Activated naive CD4-positive, alpha-beta T cell treated with anti-CD3 and anti-CD28 coated beads, Interleukin-2, amount 50 U/mL, for 16 hours (primary cell): ENCODE measurements at regions not wholly inside any gene's neighbourhood (a gene's known extent, or its start where the extent isn't known, plus 50 kb on each side); places are given as distances from the start of the nearest gene placed in this dataset.
"Not testable (repeated sequence)": the region's sequence is repeated elsewhere in the genome, so short reads cannot be mapped to it uniquely, and the experiment has no call there.

Source experiments
- DNase-seq: peaks from one replicate; pipeline ENCODE4 v3.0.0-alpha.2; 2020

DNA sequence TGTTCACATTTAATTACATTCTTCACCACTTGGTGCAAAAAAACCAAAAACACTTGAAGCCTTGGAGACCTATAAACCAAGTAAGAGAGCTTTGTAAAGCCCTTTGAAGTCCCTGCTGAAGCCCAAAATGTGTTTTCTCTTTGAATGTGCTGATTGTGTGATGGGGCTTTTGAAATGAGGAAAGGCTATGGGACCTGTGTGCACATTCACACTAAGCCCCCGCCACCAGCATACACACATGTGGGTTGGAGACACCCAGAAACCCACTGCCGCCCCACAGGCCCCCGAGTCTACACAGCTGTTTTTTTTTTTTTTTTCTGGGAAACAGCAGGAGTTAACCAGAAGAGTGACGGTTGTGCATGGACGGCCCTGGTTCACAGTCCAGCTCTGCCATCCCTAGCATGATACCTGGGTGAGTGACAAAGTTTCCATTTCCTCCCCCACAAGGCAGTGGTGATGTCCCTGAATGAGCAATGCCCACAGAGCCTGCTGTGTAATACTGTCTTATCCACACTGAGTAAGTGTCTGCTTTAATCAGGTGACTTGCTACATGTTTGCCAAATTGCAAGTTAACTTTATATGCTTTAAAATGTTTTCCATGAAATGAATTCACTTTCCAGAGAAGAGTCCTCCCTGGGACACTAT lies 154.6 kb upstream of the GDF10 start:
- no peak for DNase-seq

DNA sequence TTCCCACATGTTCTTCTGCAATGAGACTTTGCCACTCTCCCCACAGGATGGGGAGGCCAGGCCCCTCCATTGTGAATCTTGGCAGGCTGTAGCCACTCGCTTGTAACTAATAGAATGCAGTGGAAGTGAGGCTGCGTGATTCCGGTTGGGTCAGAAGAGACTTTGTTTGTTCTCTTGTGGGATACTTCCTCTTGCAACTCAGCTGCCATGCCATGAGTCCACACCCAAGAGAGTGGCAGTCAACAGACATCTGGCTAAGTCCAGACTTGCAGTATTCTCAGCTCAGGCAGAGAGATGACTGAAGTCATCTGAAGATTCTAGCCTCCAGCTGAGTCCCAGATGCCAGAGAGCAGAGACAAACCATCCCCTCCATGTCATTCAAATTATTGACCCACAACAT lies 153.4 kb upstream of the GDF10 start:
- DNase-seq, result no peak

GRCh38 chr10:47147186-47147585 lies 152.8 kb upstream of the GDF10 start:
- no peak for DNase-seq

DNA sequence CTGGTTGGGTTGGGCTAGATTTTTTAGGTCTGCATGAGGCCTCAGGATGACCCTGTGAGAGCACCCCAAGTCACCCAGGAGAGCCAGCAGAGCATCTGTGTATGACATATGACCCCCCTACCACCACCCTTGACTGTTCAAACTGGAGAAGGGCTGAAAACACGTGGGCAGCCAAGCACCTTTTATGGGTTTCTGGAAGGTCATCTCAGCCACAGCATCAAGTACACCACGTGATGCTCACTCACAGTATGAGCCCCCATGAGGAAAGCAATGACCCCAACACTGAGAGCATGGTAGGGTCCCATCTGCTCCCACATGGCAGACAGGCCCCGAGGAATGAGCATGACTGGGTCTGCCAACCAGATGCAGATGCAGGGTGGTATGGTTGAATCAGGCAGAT lies 149.4 kb upstream of the GDF10 start:
- no peak for DNase-seq

DNA sequence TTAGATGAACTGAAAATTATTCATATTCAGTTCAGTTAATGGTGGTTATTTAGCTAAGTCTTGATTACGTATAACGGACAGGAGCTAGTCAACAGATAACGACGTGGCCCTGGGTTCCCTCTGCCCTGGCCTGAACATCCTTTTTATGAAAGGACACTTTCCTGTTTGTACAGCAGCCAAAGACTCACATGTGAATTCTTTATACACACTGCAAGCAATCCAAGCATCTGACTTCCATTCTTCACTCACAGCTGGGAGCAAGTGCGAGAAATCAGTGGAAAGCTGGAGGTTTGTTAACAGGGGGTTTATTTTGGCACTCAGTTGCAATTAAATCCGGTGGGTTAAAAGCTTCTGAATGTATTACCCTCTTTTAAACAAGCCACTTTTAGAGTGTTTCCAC lies 148.1 kb upstream of the GDF10 start:
- no peak for DNase-seq

- DNase-seq, result no peak
These were observed 147.1 kb upstream of the GDF10 start for GRCh38 chr10:47152861-47153349.

GRCh38 chr10:47154762-47155161 lies 145.2 kb upstream of the GDF10 start:
- no peak for DNase-seq

GRCh38 chr10:47156873-47157272 lies 143.1 kb upstream of the GDF10 start:
- no peak for DNase-seq

- no peak for DNase-seq
These were observed 141.6 kb upstream of the GDF10 start for GRCh38 chr10:47158116-47159071.

DNA sequence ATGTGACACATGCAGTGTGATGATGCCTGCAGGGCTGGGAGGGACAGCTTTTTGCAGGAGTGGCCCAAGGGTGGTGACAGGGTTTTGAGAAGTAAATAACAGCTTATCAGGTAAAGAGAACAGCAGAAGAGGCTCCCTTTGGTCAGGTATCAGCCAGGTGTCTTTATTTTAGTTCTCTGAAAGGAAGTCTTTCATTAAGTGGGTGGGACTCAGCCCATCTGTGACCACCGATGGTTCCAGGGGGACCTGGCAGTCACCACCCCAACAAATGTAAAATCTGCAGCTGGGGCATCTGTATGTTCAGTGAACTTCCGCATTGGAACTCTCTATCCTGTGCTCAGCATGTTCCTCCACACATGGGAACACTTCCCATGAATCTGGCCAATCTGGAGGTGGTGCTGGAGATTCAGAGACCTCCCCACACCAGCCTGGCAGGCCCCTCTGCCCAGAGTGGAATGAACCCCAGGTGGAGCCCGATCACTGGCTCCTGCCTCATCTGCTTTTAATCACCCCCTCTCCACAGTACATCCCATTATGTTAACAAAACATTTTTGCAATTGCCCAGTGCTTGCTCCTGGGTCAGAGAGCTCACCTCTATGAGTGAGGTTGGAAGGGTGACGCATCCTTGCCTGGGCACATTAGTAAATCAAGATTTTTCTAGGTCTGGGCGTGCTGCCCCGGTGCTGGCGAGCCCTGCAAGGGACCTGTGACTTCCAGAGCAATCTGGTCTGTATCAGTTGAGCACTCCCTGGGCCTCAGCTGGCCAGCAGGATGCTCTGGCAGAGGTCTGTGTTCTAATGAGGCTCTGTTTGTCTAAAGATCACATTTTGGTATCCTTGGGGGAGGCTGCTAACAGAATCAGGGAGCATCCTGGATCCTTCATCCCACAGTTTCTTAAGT lies 140.4 kb upstream of the GDF10 start:
- DNase-seq, result no peak

DNA sequence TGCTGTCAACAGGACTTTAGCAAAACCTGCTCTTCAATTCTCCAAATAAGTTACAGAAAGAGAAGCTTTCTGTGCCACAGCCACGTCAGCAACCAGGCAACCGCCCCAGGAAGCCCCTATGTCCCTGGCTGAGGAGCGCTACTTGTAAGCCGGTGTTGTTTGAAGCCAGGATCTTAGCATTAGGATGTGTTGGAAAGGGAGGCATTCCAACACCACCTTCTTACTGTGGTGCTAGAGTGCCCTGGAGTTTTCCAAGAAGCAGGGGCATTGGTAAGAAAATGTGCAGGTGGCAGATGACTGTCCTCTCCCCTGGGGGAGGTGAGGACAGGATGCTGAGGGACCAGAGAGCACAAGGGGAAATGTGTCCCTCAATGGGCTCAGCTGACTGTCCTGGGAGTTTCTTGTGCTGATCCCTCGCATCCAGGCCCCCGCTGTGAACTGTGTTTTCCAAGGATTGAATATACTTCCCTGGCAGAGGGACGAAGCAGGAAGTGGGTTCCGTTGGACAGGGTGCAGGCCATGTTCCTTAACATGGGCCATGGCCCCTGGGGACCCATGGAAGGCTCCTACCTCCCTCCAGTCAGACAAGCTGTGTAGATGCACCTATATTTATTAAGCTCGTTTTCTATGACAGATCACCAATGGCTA lies 139.6 kb upstream of the GDF10 start:
- no peak for DNase-seq

DNA sequence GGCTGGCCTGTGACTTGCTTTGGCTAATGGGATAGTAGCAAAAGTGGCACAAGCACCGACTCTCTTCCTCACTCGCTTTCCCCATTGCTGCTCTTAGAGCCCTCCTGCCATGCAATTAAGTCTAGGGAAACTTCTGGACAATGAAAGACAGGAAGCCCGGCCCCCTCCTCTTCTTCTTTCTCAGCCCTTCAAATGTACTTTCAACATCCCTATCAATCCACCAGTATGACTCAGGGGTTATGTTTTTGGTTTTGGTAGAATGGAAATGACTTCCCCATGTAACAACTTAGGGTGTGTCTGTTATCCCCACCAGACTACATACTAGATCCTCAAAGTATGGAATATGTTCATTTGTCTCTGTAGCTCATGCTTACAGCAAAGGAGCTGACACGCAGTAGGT lies 139.0 kb upstream of the GDF10 start:
- no peak for DNase-seq

DNA sequence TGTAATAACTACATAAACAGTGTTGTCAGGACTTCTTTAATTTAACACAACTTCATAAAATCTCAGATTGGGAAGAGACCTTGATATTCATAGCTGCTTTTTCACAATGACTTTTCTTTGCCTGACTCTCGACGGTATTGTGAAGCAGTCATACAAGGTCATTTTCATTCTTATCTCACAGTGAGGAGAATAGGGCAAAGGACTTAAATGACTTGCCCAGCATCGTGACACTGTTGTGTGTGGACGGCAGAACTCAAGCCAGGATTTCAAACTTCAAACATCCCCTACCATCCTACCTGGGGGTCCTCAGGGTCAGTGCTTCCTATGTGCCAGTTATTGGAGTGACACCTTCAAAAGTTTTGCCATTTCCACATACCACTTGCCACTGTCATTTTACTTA lies 138.5 kb upstream of the GDF10 start:
- DNase-seq, result no peak

- DNase-seq, result no peak
These were observed 135.7 kb upstream of the GDF10 start for GRCh38 chr10:47164126-47164799.

- no peak for DNase-seq
These were observed 135.2 kb upstream of the GDF10 start for GRCh38 chr10:47164800-47165128.

- DNase-seq, result no peak
These were observed 134.8 kb upstream of the GDF10 start for GRCh38 chr10:47165168-47165710.

DNA sequence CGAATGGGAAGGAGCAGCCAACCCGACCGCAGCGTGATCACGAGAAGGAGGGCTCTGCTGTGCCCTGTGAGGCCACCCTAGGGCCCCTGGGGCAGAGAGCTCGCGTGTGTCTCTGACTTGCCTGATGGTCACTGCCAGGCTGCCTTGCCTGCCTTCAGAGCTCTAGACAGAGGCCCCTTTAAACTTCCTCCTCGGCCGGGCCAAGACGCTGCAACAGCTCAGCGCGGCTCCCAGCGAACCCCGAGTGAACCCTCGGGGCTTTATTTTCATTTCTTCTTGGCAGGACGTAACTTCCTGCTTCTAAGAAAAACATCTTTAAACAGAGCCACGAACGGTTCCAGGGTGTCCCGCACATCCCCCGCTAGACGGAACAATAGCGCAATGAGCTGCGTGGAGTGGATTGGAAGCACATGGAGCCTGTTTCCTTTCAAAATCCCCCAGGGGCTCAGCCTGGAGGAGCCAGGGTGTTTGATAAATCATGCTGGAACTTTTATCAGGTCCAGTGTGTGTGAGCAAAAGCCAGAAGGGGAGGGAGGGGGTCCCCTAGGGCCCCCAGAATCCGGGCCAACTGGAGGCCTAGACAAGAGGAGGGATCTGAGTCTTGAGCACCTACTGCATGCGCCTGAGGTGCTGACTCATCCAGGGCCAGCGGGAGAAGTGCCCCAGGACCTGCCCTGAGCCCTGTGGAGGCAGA lies 134.1 kb upstream of the GDF10 start:
- peak; percentile 42 for DNase-seq

- no peak for DNase-seq
These were observed 133.6 kb upstream of the GDF10 start for GRCh38 chr10:47166405-47166777.

GRCh38 chr10:47166808-47167581 lies 133.0 kb upstream of the GDF10 start:
- not testable (repeated sequence) for DNase-seq

GRCh38 chr10:47167591-47167990 lies 132.4 kb upstream of the GDF10 start:
- DNase-seq, result no peak
